ENCODE measurements at regions not wholly inside any gene's neighbourhood (a gene's known extent, or its start where the extent isn't known, plus 50 kb on each side); places are given as distances from the start of the nearest gene placed in this dataset.
A peak's percentile ranks its signal among the peaks of the same experiment; 100 is the strongest.

- no peak for DNase-seq (ENCODE audit: low read depth)
- no peak overlapping the region for H3K4me3 ChIP-seq (ENCODE audit: low read depth, low read length)
- no peak for TF ChIP-seq CTCF (conservative IDR thresholded peaks at IDR 0.05; ENCODE audit: low read depth, low read length)
Observed at GRCh38 chr5:62695274-62695673, 116.7 kb downstream of the LRRC70 start.

GRCh38 chr5:62692946-62693713 is 114.5 kb downstream of the LRRC70 start:
- DNase-seq (ENCODE audit: low read depth) = no peak
- no peak overlapping the region for H3K4me3 ChIP-seq (ENCODE audit: low read depth, low read length)
- TF ChIP-seq CTCF (conservative IDR thresholded peaks at IDR 0.05; ENCODE audit: low read depth, low read length) = no peak

GRCh38 chr5:62691946-62692345 is 113.3 kb downstream of the LRRC70 start:
- TF ChIP-seq CTCF (conservative IDR thresholded peaks at IDR 0.05; ENCODE audit: low read depth, low read length) = no peak
- no peak overlapping the region for H3K4me3 ChIP-seq (ENCODE audit: low read depth, low read length)
- no peak for DNase-seq (ENCODE audit: low read depth)

- TF ChIP-seq CTCF (conservative IDR thresholded peaks at IDR 0.05; ENCODE audit: low read depth, low read length) = no peak
- no peak overlapping the region for H3K4me3 ChIP-seq (ENCODE audit: low read depth, low read length)
Observed at GRCh38 chr5:62690421-62690820, 111.8 kb downstream of the LRRC70 start.

DNA sequence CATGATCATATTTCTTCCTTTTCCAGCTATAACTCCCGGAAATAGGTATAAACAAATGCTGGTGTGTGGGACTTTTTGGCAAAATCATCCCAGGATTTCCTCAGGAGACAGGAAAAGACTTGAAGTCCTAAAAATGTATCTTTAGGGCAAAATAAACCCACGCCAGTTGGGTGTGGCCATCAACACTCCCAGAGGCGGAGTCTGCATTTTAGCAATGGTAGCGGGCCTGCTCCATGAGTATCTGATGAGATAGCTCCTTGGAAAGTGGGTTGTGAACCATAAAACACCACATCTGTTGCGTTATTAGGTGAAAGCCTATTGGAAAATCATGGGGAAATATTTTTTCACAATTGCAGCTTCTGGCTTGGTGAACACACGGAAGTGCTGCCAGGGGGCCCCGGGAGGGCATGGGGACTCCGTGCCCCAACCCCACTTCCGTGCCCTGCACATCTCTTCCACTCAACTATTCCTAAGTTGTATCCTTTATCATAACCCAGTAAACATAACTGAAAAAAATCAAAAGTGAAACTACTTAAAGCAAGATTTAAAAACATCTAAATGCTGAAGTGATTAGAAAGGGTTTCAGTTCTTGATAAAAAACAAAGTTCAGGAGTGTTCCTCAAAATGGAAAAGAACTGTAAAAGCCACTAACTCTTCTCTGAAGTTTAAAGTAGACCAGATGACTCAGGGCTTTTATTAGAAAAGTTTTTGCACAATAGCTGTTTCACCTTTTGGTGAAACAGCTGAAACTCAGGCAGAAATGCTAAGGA is 111.2 kb downstream of the LRRC70 start:
- DNase-seq (ENCODE audit: low read depth) = peak; percentile 8
- H3K4me3 ChIP-seq (ENCODE audit: low read depth, low read length) = no peak overlapping the region
- TF ChIP-seq CTCF (conservative IDR thresholded peaks at IDR 0.05; ENCODE audit: low read depth, low read length) = no peak

More at GRCh38 chr5:62690421-62690820, 111.8 kb downstream of the LRRC70 start:
- no peak for DNase-seq (ENCODE audit: low read depth)

DNA sequence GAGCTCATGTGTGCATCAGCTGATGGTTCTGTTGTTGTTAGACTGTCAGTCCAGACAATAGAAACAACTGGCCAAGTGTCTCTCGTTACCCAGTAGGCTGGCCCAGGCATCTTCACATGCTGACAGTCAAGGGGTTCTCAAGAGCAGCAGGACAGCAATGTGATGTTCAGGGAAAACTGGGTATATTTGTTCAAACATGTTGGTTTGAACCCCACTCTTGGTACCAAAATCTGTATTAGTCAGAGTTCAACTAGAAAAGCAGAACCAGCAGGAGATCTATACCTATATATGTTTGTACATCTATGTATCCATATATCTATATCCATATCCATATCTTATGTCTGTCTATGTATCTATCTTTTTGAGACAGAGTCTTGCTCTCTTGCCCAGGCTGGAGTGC is 108.1 kb downstream of the LRRC70 start:
- H3K4me3 ChIP-seq (ENCODE audit: low read depth, low read length) = no peak overlapping the region
- TF ChIP-seq CTCF (conservative IDR thresholded peaks at IDR 0.05; ENCODE audit: low read depth, low read length) = no peak
- DNase-seq (ENCODE audit: low read depth) = no peak

Data from choroid plexus epithelial cell (primary cell).